OCI-LY3 (cell line): ENCODE measurements at regions not wholly inside any gene's neighbourhood (a gene's known extent, or its start where the extent isn't known, plus 50 kb on each side); places are given as distances from the start of the nearest gene placed in this dataset.
A peak's percentile ranks its signal among the peaks of the same experiment; 100 is the strongest.

Source experiments
- H2AFZ ChIP-seq: fragments of 200-600, 300-600 bp; shearing (Covaris generic); 2 replicates; pipeline ENCODE4 v1.6.0; 2014; ENCODE audit warnings: antibody characterized with exemption, low read depth, low read length
- H3K27ac ChIP-seq: fragments of 200-600, 300-600 bp; sonication (generic); 2 replicates; pipeline ENCODE4 v1.5.1; 2014; ENCODE audit warnings: mild to moderate bottlenecking, low read length, moderate library complexity, mixed read lengths
- H3K27me3 ChIP-seq: fragments of 200-600, 300-600 bp; sonication (generic); 2 replicates; pipeline ENCODE4 v1.6.1; 2014; ENCODE audit warnings: low read depth, low read length, mixed read lengths
- H3K36me3 ChIP-seq: fragments of 200-600, 300-600 bp; sonication (generic); replicated peaks from 2 replicates; pipeline ENCODE3; 2014; ENCODE audit warnings: low read depth, low read length, mixed read lengths
- H3K4me1 ChIP-seq: fragments of 300-600, 200-600 bp; sonication (generic); 2 replicates; pipeline ENCODE4 v1.6.1; 2014; ENCODE audit warnings: low read length, mixed read lengths
- H3K4me2 ChIP-seq: fragments of 200-600, 300-600 bp; sonication (generic); 2 replicates; pipeline ENCODE4 v1.6.1; 2014; ENCODE audit warnings: low read length, mixed read lengths
- H3K4me3 ChIP-seq: fragments of 300-600, 200-600 bp; sonication (generic); 2 replicates; pipeline ENCODE4 v1.5.1; 2014; ENCODE audit warnings: antibody characterized with exemption, mild to moderate bottlenecking, low read length, moderate library complexity
- H3K79me2 ChIP-seq: fragments of 300-600, 200-600 bp; shearing (Covaris generic); 2 replicates; pipeline ENCODE4 v1.6.1; 2014; ENCODE audit warnings: mild to moderate bottlenecking, low read length, mixed read lengths
- H3K9ac ChIP-seq: fragments of 300-600, 200-600 bp; shearing (Covaris generic); 2 replicates; pipeline ENCODE4 v1.6.0; 2014; ENCODE audit warnings: mild to moderate bottlenecking, low read length, moderate library complexity
- H3K9me3 ChIP-seq: fragments of 200-600, 300-600 bp; shearing (Covaris generic); 2 replicates; pipeline ENCODE4 v1.6.1; 2014; ENCODE audit warnings: low read length, mixed read lengths; ENCODE audit not compliant: insufficient read depth
- H4K20me1 ChIP-seq: fragments of 200-600, 300-600 bp; sonication (generic); 2 replicates; pipeline ENCODE4 v1.6.1; 2016; ENCODE audit warnings: low read length, mixed read lengths; ENCODE audit not compliant: insufficient read depth
- EZH2phosphoT487 ChIP-seq: fragments of 200-600 bp; shearing (Covaris generic); IDR thresholded peaks from 2 replicates; pipeline ENCODE4 v1.6.1; 2018; ENCODE audit warnings: antibody characterized with exemption, mixed run types, low read depth
- TF ChIP-seq, protein P1 (sequence below): fragments of 200-600, 300-600 bp; sonication (generic); IDR thresholded peaks from 2 replicates; pipeline ENCODE4 v1.5.1; 2014; ENCODE audit warnings: antibody characterized with exemption, low read length, low read depth

- H3K79me2 ChIP-seq = no peaks in the 10 kb centered on the region
- H3K9ac ChIP-seq = no peak overlapping the region
- no peak overlapping the region for H3K4me2 ChIP-seq
- H3K27me3 ChIP-seq = no peaks in the 10 kb centered on the region
- no peak overlapping the region for H2AFZ ChIP-seq
- no peaks in the 10 kb centered on the region for H3K9me3 ChIP-seq
- no peaks in the 10 kb centered on the region for H3K4me1 ChIP-seq
- H3K27ac ChIP-seq = no peak overlapping the region
- TF ChIP-seq, protein P1, sequence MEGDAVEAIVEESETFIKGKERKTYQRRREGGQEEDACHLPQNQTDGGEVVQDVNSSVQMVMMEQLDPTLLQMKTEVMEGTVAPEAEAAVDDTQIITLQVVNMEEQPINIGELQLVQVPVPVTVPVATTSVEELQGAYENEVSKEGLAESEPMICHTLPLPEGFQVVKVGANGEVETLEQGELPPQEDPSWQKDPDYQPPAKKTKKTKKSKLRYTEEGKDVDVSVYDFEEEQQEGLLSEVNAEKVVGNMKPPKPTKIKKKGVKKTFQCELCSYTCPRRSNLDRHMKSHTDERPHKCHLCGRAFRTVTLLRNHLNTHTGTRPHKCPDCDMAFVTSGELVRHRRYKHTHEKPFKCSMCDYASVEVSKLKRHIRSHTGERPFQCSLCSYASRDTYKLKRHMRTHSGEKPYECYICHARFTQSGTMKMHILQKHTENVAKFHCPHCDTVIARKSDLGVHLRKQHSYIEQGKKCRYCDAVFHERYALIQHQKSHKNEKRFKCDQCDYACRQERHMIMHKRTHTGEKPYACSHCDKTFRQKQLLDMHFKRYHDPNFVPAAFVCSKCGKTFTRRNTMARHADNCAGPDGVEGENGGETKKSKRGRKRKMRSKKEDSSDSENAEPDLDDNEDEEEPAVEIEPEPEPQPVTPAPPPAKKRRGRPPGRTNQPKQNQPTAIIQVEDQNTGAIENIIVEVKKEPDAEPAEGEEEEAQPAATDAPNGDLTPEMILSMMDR = no peak
- no peak for TF ChIP-seq EZH2phosphoT487
- no peak overlapping the region for H3K4me3 ChIP-seq
- H4K20me1 ChIP-seq = no peaks in the 10 kb centered on the region
- H3K36me3 ChIP-seq = no peaks in the 10 kb centered on the region
Measured at GRCh38 chr10:6843894-6844650, 264.0 kb upstream of the PRKCQ start.

GRCh38 chr10:6843481-6843881, 263.4 kb upstream of the PRKCQ start:
- no peak overlapping the region for H3K27ac ChIP-seq
- H3K27me3 ChIP-seq = no peaks in the 10 kb centered on the region
- no peaks in the 10 kb centered on the region for H3K9me3 ChIP-seq
- H3K4me3 ChIP-seq = no peak overlapping the region
- no peaks in the 10 kb centered on the region for H3K36me3 ChIP-seq
- no peak overlapping the region for H3K9ac ChIP-seq
- H3K4me2 ChIP-seq = no peak overlapping the region
- H3K79me2 ChIP-seq = no peaks in the 10 kb centered on the region
- TF ChIP-seq, protein P1 = peak; percentile 23
- no peak for TF ChIP-seq EZH2phosphoT487
- no peaks in the 10 kb centered on the region for H3K4me1 ChIP-seq
- no peak overlapping the region for H2AFZ ChIP-seq
- no peaks in the 10 kb centered on the region for H4K20me1 ChIP-seq

DNA sequence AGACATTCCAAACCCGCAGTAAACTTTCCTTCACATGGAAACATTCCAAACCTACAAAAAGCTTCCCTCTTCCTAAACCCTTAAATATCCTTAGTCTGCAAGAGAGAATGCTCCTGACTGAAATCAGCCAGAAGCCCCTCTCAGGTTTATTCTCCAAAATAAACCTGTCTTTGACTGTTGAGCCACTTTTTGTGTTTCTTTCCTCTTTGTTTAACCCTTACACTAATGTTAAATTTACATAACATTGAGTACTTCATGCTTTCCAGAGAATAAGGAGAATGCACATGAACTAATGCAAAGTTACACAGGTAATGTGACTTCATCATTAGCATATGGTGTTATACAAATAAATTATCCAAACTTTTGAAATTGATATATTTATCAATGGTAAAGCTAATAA, 262.6 kb upstream of the PRKCQ start:
- H4K20me1 ChIP-seq = no peaks in the 10 kb centered on the region
- no peak overlapping the region for H3K4me2 ChIP-seq
- TF ChIP-seq, protein P1 = no peak
- no peak for TF ChIP-seq EZH2phosphoT487

DNA sequence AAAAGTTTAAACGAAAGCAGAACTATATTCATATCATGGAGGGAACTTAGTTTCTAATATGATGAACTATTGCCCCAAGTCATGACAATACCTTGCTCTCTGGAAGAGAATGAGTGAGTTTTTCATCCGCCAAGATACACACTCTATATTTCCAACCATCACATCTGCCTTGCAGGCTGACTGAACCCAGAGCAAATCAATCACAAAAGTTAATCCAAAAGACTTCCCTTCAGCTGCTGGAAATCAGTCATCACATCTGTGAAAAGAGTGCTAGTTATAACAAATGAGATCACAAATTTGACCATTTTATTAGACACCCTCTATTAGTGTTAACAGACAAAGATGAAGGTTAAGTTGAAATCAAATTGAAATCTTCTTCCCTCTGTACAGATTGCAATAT, 261.7 kb upstream of the PRKCQ start:
- no peaks in the 10 kb centered on the region for H3K36me3 ChIP-seq
- no peak overlapping the region for H3K4me2 ChIP-seq
- no peaks in the 10 kb centered on the region for H3K4me1 ChIP-seq
- H3K27ac ChIP-seq = no peak overlapping the region
- no peaks in the 10 kb centered on the region for H3K9me3 ChIP-seq
- no peak overlapping the region for H3K9ac ChIP-seq
- no peaks in the 10 kb centered on the region for H3K27me3 ChIP-seq
- no peaks in the 10 kb centered on the region for H3K79me2 ChIP-seq
- no peak overlapping the region for H3K4me3 ChIP-seq
- TF ChIP-seq EZH2phosphoT487 = no peak
- TF ChIP-seq, protein P1 = no peak
- H4K20me1 ChIP-seq = no peaks in the 10 kb centered on the region
- H2AFZ ChIP-seq = no peak overlapping the region

More for the DNA sequence above, 262.6 kb upstream of the PRKCQ start:
- no peaks in the 10 kb centered on the region for H3K79me2 ChIP-seq
- H3K9ac ChIP-seq = no peak overlapping the region
- no peak overlapping the region for H3K4me3 ChIP-seq
- no peak overlapping the region for H2AFZ ChIP-seq
- H3K27me3 ChIP-seq = no peaks in the 10 kb centered on the region
- no peak overlapping the region for H3K27ac ChIP-seq
- H3K36me3 ChIP-seq = no peaks in the 10 kb centered on the region
- H3K4me1 ChIP-seq = no peaks in the 10 kb centered on the region
- no peaks in the 10 kb centered on the region for H3K9me3 ChIP-seq
